Sciatic nerve (tissue), 2 donors: ENCODE measurements at regions not wholly inside any gene's neighbourhood (a gene's known extent, or its start where the extent isn't known, plus 50 kb on each side); places are given as distances from the start of the nearest gene placed in this dataset.

ENCODE experiments used
- ATAC-seq: fragments of 200-7000 bp; cut with Tn5 transposase; one replicate; pipeline ENCODE4 v1.9.1; 2020; ENCODE audit warnings: mild to moderate bottlenecking, moderate library complexity
- DNase-seq: peaks from one replicate; pipeline ENCODE4 v3.0.0-alpha.2; 2020; ENCODE audit warnings: low spot score
- intact Hi-C: fragments of 100-400 bp; cut with DNase I; formaldehyde crosslinking; loops from one replicate; pipeline ENCODE4 v1.14.2; 2022
- donor health status: DM: no; HTN: no; CAD: no.
- donor health status: DM: no; HTN: no; CAD: no.

- no peak for ATAC-seq
- intact Hi-C loops = no loop called here
- no peak for DNase-seq
Measured at GRCh38 chr10:4736183-4736582, 89.8 kb upstream of the AKR1E2 start.

- intact Hi-C loops = no loop called here
- ATAC-seq (peak; percentile 39), DNase-seq (no peak)
Measured at GRCh38 chr10:4733843-4734224, 92.2 kb upstream of the AKR1E2 start.

GRCh38 chr10:4733150-4733842 is 92.7 kb upstream of the AKR1E2 start:
- ATAC-seq (peak; percentile 28), DNase-seq (no peak)
- intact Hi-C loops = no loop called here

GRCh38 chr10:4730998-4731397 is 95.0 kb upstream of the AKR1E2 start:
- ATAC-seq (no peak), DNase-seq (no peak)
- intact Hi-C loops = no loop called here

DNA sequence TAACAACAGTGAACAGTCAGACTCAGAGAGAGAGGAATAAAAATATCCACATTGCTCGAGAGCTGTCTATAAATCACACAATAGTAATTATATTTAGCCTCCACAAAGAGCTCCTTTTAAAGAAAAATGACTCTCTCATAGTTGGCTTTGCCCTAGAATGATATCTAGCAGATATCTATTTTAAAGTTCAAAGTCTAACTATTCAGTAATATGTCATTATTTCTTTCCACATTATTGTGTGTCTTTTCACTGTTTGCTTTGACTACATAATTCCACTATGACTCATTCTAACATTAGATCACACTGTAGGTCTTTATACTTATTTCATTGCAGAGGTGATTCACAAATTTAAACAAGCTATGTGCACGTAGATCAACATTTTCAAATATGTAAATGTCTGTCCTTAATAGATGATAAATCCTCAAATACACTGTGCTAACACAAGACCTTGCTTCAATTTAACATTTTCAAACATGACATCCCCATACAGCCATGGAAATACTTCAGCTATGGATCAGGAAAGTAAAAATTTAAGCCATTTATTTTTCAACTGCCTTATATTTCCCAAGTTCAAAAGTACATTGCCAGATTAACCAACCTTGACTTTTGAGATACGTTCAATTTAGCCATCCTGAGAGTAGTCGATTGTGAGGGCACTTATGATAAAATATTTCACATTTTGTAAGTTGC is 99.9 kb upstream of the AKR1E2 start:
- ATAC-seq (no peak), DNase-seq (no peak)
- intact Hi-C loops = no loop called here

GRCh38 chr10:4723860-4724259 is 102.1 kb upstream of the AKR1E2 start:
- ATAC-seq (no peak), DNase-seq (no peak)
- intact Hi-C loops = no loop called here

DNA sequence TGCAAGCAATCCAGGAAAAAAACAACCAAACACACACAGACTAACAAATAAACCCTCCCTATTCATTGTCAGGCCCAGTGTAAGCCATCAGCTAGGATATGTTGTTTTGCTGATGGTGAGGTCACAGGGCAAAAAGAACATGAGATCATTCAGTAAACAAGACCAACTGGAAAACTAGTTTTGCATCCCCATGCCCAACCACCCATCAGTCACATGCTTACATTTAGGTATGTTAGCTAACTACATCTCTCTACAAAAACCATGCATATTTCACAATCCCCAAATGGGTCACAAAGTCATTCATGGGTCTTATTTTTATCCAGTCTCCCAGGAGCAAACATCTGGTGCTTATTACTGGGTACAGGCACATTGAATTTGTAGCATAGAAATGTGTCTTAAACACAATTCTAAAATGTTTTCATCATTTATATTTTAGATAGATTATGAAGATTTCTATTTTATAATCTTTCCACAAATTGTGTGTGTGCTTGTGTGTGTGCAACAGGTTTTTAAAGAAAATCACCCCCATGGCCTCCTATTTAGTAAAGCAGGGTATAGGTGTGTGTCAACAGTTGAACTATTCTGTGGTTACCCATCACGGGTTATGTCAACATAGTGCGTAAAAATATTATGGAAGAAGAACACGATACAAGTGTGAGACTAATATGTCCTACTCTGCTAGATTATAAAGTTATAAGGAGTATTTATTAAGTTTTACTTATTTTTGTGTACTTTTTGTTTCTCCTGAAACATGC is 103.8 kb upstream of the AKR1E2 start:
- intact Hi-C loops = no loop called here
- no peak for DNase-seq
- ATAC-seq = peak; percentile 94

GRCh38 chr10:4720463-4720862 is 105.5 kb upstream of the AKR1E2 start:
- intact Hi-C loops = no loop called here
- DNase-seq (no peak), ATAC-seq (no peak)

DNA sequence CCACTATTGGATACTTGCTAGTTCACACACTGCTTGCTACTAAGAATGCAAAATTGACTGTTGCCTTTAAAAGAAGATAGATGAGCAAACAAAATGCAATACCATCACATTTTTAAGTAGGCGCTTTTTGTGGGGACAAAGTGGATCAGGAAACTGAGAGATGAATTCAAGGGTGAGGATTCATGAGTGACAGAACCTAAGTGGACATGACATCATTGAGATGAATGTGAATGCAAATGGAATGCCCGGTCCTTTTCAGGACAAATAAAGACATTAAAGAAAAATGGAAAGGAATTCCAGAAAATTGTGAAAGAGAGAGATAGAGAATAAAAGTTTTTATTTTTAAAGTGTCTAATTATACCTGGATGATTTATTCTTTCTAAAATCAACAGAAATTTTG is 106.3 kb upstream of the AKR1E2 start:
- no peak for ATAC-seq
- DNase-seq = no peak
- intact Hi-C loops = no loop called here

- intact Hi-C loops = no loop called here
- ATAC-seq = no peak
- no peak for DNase-seq
Measured at GRCh38 chr10:4719036-4719435, 107.0 kb upstream of the AKR1E2 start.

- intact Hi-C loops = no loop called here
- no peak for ATAC-seq
- no peak for DNase-seq
Measured at GRCh38 chr10:4718544-4718943, 107.5 kb upstream of the AKR1E2 start.

- no peak for DNase-seq
- ATAC-seq = no peak
- intact Hi-C loops = no loop called here
Measured at GRCh38 chr10:4717670-4718069, 108.3 kb upstream of the AKR1E2 start.

DNA sequence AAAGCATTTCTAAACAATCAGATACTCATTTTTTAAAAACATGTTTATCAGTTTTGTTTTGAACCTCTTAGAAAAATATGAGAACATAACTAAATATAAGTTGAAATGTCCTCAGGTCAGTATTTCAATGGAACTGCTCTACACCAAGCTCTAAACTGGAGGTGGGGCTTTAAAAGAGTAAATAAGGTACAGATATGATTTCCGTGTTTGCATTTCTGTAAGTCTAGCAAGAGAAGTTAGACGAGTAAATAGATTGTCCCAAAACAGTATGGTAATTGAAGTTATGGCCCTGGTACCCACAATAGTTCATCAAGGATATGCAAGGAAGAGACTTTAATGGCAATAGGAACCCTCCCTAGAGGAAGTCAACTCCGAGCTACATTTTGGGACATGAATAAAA is 115.1 kb upstream of the AKR1E2 start:
- intact Hi-C loops = no loop called here
- no peak for ATAC-seq
- no peak for DNase-seq

DNA sequence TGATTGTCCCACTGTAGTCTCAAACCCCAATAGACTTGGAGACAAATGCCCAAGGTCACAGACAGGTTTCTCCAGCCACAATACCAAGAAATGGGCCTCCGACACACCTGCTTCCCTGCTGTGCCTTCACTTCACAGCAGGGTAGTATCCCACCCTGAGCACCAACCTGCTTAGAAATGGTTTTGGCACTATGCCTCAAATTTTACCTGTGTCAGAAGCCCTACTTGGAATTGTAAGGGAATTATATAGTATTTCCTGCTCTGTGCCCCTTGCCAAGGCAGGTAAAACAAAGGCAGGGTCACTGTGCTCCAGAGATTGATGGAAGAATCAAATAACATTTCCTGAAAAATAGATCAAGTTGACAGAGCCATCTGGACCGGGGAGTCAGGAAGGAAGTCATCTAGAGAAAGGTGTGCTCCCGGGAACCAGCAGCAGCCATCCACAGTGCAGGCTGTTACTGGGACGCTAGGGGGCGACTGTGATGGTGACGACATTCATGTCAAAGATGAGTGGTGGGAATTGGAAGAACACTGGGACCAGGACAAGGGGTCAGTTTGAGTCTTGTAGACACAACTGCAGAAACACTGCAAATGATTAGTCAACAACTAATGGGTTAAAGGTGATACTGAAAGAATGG is 117.8 kb upstream of the AKR1E2 start:
- intact Hi-C loops = no loop called here
- ATAC-seq (no peak), DNase-seq (no peak)

DNA sequence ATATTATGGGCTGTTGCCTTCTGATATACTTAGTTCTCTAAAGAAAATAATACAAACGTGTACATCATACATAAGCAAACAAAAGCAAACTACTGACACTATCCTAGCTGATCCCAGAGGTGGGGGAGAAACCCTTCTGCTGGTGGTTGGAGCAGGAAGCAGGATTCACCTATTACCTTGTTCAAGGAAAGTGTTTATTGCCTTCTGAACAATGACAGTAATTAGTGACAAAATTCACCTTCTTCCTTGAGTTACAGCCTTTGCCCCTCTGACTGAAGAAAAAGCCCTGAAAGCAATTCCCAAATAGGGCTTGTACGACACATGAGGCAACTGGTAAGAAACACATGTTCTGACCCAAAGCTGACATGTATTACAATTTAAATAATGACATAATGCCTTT is 118.8 kb upstream of the AKR1E2 start:
- intact Hi-C loops = no loop called here
- ATAC-seq (no peak), DNase-seq (no peak)

- intact Hi-C loops = no loop called here
- ATAC-seq (peak; percentile 22), DNase-seq (no peak)
Measured at GRCh38 chr10:4704034-4704545, 121.9 kb upstream of the AKR1E2 start.

GRCh38 chr10:4701016-4701415 is 125.0 kb upstream of the AKR1E2 start:
- no peak for DNase-seq
- no peak for ATAC-seq
- intact Hi-C loops = no loop called here

DNA sequence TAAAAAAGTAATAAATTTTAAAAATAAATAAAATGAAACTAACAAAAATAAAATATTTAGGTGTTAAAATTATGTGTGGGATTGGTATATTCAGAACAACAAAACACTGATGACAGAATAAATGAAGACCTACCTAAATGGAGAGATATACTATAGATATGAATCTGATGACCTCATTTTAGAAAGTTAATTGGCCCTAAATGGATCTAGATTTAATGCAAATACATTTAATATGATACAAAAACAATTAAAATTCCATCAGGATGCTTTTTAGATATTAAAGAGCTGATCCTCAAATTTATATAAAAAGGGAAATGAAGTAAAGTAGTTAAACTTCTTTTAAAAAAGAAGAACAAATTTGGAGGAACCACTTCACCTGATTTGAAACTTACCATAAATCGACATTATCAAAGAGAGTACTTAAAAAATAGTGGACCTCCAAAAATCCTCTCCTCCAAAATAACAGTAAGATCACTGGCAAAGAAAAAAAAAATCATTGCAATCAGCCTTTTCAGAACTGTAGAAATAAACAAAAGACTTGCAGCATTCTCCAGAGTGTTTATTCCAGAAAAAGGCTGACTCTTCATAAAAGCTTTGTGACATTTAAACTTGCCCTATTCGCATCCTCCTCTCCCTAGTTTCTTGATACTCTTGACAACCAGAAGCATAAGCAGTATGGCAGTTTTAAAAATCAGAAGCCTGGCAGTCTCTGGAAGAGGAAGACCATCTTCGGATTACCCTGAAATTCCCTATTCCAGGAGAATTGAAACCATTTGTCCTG is 125.9 kb upstream of the AKR1E2 start:
- intact Hi-C loops = no loop called here
- ATAC-seq (no peak), DNase-seq (no peak)

DNA sequence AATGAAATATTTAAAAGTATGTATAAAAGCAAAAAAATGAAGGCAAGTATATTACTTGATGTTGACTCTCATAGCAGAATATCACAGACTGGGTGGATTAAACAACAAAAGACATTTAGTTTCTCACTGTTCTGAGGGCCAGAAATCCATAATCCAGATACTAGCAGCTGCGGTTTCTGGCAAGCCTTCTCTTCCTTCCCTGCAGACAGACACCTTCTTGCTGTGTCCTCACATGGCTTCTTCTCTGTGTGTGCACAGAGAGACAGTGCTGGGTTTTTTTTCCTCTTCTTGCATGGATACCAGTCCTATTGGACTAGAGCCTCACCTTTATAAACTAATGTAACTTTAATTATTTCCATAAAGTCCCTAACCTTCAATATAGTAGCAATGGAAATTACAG is 127.9 kb upstream of the AKR1E2 start:
- DNase-seq = no peak
- intact Hi-C loops = no loop called here
- no peak for ATAC-seq
